Adrenal gland (tissue), 5 donors: ENCODE measurements at regions not wholly inside any gene's neighbourhood (a gene's known extent, or its start where the extent isn't known, plus 50 kb on each side); places are given as distances from the start of the nearest gene placed in this dataset.

Source experiments
- POLR2A ChIP-seq, 2 donors: fragments of 450-650 bp; IDR thresholded peaks; one replicate each; pipeline ENCODE4 v1.6.1; 2017; ENCODE audit warnings: antibody characterized with exemption in 2 of 2, mild to moderate bottlenecking in 2 of 2, moderate library complexity in 1 of 2
- TF ChIP-seq, protein P1 (sequence below), 6 experiments: fragments of 450-650 bp in 4 of 6; fragments of 200-600 bp in 2 of 6; sonication (generic) in 1 of 6; IDR thresholded peaks; 1 replicate in 5 of 6; 2 replicates in 1 of 6; pipeline versions ENCODE4 v1.5.1 to v1.8.0; 2016 to 2021; ENCODE audit warnings: antibody characterized with exemption in 6 of 6, mild to moderate bottlenecking in 2 of 6, moderate library complexity in 1 of 6
- donor health status: DM: no; HTN: no; CAD: no.

DNA sequence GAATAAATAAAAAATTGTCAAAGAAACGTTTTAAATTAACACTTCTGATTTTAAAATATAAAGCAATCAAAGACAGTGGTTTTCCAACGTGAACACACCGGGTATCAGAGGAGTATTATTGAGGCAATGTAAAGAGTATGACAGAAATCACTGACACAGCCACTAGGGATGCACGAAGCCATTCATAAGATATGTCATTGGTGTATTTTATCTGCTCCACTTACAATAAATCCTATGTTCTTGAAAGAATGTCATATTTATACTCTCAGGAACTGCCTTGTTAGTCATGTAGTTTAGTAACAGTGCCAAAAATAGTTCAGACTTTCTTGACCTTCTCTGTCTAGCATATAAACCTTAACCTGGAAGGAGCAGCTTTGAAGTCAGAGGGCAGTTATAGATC lies 835.0 kb upstream of the NCAM2 start:
- TF ChIP-seq, protein P1, sequence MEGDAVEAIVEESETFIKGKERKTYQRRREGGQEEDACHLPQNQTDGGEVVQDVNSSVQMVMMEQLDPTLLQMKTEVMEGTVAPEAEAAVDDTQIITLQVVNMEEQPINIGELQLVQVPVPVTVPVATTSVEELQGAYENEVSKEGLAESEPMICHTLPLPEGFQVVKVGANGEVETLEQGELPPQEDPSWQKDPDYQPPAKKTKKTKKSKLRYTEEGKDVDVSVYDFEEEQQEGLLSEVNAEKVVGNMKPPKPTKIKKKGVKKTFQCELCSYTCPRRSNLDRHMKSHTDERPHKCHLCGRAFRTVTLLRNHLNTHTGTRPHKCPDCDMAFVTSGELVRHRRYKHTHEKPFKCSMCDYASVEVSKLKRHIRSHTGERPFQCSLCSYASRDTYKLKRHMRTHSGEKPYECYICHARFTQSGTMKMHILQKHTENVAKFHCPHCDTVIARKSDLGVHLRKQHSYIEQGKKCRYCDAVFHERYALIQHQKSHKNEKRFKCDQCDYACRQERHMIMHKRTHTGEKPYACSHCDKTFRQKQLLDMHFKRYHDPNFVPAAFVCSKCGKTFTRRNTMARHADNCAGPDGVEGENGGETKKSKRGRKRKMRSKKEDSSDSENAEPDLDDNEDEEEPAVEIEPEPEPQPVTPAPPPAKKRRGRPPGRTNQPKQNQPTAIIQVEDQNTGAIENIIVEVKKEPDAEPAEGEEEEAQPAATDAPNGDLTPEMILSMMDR (IDR thresholded peaks at IDR 0.05): no peak
- no peak for TF ChIP-seq POLR2A (IDR thresholded peaks at IDR 0.05)
